ENCODE measurements at regions not wholly inside any gene's neighbourhood (a gene's known extent, or its start where the extent isn't known, plus 50 kb on each side); places are given as distances from the start of the nearest gene placed in this dataset.

DNA sequence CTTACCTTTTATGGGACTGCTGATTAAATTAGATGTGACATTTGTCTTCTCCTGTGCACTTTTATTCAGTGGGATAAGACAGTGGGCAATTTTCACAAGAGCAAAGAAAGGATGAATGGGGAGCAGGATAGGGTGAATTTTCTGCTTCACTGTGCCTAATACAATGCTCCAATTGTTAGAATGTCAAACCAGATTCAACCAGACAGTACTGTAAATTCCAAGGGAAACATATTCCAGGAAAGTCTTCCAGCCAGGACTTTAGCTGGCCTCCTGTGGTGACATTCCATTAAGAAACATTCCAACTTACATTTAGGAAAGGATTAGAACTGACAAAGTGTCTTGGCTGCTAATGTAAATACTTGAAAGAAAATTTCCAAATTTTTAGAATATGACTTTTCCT lies 100.1 kb upstream of the PROK2 start:
- no peaks in the 10 kb centered on the region for H3K4me1 ChIP-seq (ENCODE audit: control insufficient read depth, insufficient read depth, low read length)

GRCh38 chr3:71881732-71882131 lies 96.8 kb upstream of the PROK2 start:
- no peak for DNase-seq (ENCODE audit: low read depth in 4 of 6, low spot score in 6 of 6)
- Histone ChIP-seq H3K9me3 (ENCODE audit: control insufficient read depth, insufficient read depth, low read length) (no peaks in the 10 kb centered on the region), H3K36me3 (ENCODE audit: control insufficient read depth, insufficient read depth, low read length) (no peaks in the 10 kb centered on the region), H3K4me1 (ENCODE audit: control insufficient read depth, insufficient read depth, low read length) (no peaks in the 10 kb centered on the region), H3K27me3 (ENCODE audit: control insufficient read depth, insufficient read depth, low read length) (no peaks in the 10 kb centered on the region), H3K27ac (ENCODE audit: low read depth, low read length) (no peak overlapping the region), H3K4me3 (ENCODE audit: low read depth, low read length) (no peak overlapping the region)
- 71% methylated on average over 1 of the region's 2 CpGs for WGBS (ENCODE audit: insufficient coverage)

More for the DNA sequence above, 100.1 kb upstream of the PROK2 start:
- Histone ChIP-seq H3K4me3 (ENCODE audit: low read depth, low read length) (no peak overlapping the region), H3K27ac (ENCODE audit: low read depth, low read length) (no peak overlapping the region), H3K9me3 (ENCODE audit: control insufficient read depth, insufficient read depth, low read length) (no peaks in the 10 kb centered on the region), H3K27me3 (ENCODE audit: control insufficient read depth, insufficient read depth, low read length) (no peaks in the 10 kb centered on the region), H3K36me3 (ENCODE audit: control insufficient read depth, insufficient read depth, low read length) (no peaks in the 10 kb centered on the region)
- DNase-seq (ENCODE audit: low read depth in 4 of 6, low spot score in 6 of 6) = peak in 3 of 6 donors; percentile 13 to 51 (median 46)

- H3K4me3 ChIP-seq (ENCODE audit: low read depth, low read length) = no peak overlapping the region
- no peak for DNase-seq (ENCODE audit: low read depth in 4 of 6, low spot score in 6 of 6)
- H3K36me3 ChIP-seq (ENCODE audit: control insufficient read depth, insufficient read depth, low read length) = no peaks in the 10 kb centered on the region
- no peaks in the 10 kb centered on the region for H3K4me1 ChIP-seq (ENCODE audit: control insufficient read depth, insufficient read depth, low read length)
- no peaks in the 10 kb centered on the region for H3K27me3 ChIP-seq (ENCODE audit: control insufficient read depth, insufficient read depth, low read length)
- no CpG with 5 or more reads among the region's 2 CpGs for WGBS (ENCODE audit: insufficient coverage)
- H3K27ac ChIP-seq (ENCODE audit: low read depth, low read length) = no peak overlapping the region
- no peaks in the 10 kb centered on the region for H3K9me3 ChIP-seq (ENCODE audit: control insufficient read depth, insufficient read depth, low read length)
Measured at GRCh38 chr3:71881041-71881440, 96.1 kb upstream of the PROK2 start.

GRCh38 chr3:71879089-71879488 lies 94.1 kb upstream of the PROK2 start:
- H3K9me3 ChIP-seq (ENCODE audit: control insufficient read depth, insufficient read depth, low read length) = no peaks in the 10 kb centered on the region
- 47% methylated on average over 2 of the region's 9 CpGs for WGBS (ENCODE audit: insufficient coverage)
- H3K27me3 ChIP-seq (ENCODE audit: control insufficient read depth, insufficient read depth, low read length) = no peaks in the 10 kb centered on the region
- DNase-seq (ENCODE audit: low read depth in 4 of 6, low spot score in 6 of 6) = peak in 1 of 6 donors; percentile 24
- H3K4me3 ChIP-seq (ENCODE audit: low read depth, low read length) = no peak overlapping the region
- H3K4me1 ChIP-seq (ENCODE audit: control insufficient read depth, insufficient read depth, low read length) = peaks cover 7% of the 10 kb centered on the region
- H3K36me3 ChIP-seq (ENCODE audit: control insufficient read depth, insufficient read depth, low read length) = no peaks in the 10 kb centered on the region
- H3K27ac ChIP-seq (ENCODE audit: low read depth, low read length) = no peak overlapping the region

DNA sequence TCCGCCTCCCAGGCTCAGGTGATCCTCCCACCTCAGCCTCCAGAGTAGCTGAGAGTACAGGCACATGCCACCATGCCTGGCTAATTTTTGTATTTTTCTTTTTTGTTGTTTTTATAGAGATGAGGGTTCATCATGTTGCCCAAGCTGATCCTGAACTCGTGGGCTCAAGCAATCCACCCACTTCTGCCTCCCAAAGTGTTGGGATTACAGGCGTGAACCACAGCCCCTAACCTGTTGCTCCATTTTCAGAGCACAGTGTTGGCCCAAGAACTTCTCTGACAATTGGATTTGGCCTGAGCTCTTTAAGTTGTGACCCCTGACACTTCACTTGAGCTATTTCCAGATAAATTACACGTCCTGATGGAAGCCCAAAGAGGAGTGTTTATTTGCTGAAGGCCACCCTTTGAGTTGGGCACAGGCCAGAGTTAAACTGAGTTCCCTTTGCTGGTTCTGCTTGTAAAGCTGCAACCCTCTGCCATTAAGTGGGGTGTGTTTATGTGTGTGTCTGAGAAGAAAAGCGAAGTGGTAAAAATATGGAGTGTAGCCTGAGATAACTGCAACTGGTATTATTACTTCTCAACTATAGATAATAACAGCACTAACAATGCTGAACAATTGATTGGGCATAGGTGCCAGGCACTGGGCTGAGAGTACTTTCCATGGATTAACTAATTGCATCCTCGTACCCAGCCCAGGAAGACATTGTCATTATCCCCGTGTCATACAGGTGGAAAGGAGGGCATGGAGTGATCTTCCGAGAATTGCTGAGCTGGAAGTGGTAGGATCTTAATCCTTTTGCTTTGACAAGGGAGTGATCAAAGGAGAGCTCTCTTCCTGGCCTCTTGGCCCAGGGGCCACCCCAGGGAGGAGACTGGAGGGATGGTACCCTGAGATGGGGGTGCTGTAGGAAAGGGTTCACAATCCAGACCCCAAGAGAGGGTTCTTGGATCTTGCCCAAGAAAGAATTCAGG lies 91.5 kb upstream of the PROK2 start:
- DNase-seq (ENCODE audit: low read depth in 4 of 6, low spot score in 6 of 6) = peak in 1 of 6 donors; percentile 52
- 80% methylated on average over 7 of the region's 8 CpGs for WGBS (ENCODE audit: insufficient coverage)
- H3K4me1 ChIP-seq (ENCODE audit: control insufficient read depth, insufficient read depth, low read length) = peaks cover 7% of the 10 kb centered on the region

GRCh38 chr3:71875461-71875947 lies 90.6 kb upstream of the PROK2 start:
- no peaks in the 10 kb centered on the region for H3K9me3 ChIP-seq (ENCODE audit: control insufficient read depth, insufficient read depth, low read length)
- WGBS (ENCODE audit: insufficient coverage) = 45% methylated on average over 2 of the region's 4 CpGs
- H3K4me1 ChIP-seq (ENCODE audit: control insufficient read depth, insufficient read depth, low read length) = peaks cover 7% of the 10 kb centered on the region
- H3K36me3 ChIP-seq (ENCODE audit: control insufficient read depth, insufficient read depth, low read length) = no peaks in the 10 kb centered on the region
- no peak overlapping the region for H3K4me3 ChIP-seq (ENCODE audit: low read depth, low read length)
- H3K27ac ChIP-seq (ENCODE audit: low read depth, low read length) = no peak overlapping the region
- H3K27me3 ChIP-seq (ENCODE audit: control insufficient read depth, insufficient read depth, low read length) = no peaks in the 10 kb centered on the region
- peak; percentile 62 to 93 (median 65) for DNase-seq (ENCODE audit: low read depth in 4 of 6, low spot score in 6 of 6)

More for the DNA sequence above, 91.5 kb upstream of the PROK2 start:
- Histone ChIP-seq H3K9me3 (ENCODE audit: control insufficient read depth, insufficient read depth, low read length) (no peaks in the 10 kb centered on the region), H3K36me3 (ENCODE audit: control insufficient read depth, insufficient read depth, low read length) (no peaks in the 10 kb centered on the region), H3K4me3 (ENCODE audit: low read depth, low read length) (no peak overlapping the region), H3K27me3 (ENCODE audit: control insufficient read depth, insufficient read depth, low read length) (no peaks in the 10 kb centered on the region), H3K27ac (ENCODE audit: low read depth, low read length) (no peak overlapping the region)

DNA sequence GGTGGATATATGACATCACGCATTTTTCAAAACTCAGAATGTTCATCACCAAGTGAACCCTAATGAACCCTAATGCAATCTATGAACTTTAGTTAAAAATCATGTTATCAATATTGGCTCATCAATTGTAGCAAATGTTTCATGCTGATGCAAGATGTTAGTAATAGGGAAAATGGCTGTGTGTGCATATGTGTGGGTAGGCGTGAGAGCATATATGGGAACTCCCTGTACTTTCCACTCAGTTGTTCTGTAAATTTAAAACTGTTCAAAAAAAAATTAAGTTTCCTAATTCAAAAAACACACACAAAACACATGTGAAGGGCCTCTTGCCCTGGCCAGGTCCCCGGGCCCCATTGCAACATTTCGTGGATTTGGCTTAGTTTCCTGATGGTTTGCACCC lies 89.7 kb upstream of the PROK2 start:
- peaks cover 7% of the 10 kb centered on the region for H3K4me1 ChIP-seq (ENCODE audit: control insufficient read depth, insufficient read depth, low read length)
- H3K4me3 ChIP-seq (ENCODE audit: low read depth, low read length) = no peak overlapping the region
- 86% methylated on average over 2 of the region's 4 CpGs for WGBS (ENCODE audit: insufficient coverage)
- H3K9me3 ChIP-seq (ENCODE audit: control insufficient read depth, insufficient read depth, low read length) = no peaks in the 10 kb centered on the region
- DNase-seq (ENCODE audit: low read depth in 4 of 6, low spot score in 6 of 6) = no peak
- H3K36me3 ChIP-seq (ENCODE audit: control insufficient read depth, insufficient read depth, low read length) = no peaks in the 10 kb centered on the region
- no peak overlapping the region for H3K27ac ChIP-seq (ENCODE audit: low read depth, low read length)
- H3K27me3 ChIP-seq (ENCODE audit: control insufficient read depth, insufficient read depth, low read length) = no peaks in the 10 kb centered on the region

DNA sequence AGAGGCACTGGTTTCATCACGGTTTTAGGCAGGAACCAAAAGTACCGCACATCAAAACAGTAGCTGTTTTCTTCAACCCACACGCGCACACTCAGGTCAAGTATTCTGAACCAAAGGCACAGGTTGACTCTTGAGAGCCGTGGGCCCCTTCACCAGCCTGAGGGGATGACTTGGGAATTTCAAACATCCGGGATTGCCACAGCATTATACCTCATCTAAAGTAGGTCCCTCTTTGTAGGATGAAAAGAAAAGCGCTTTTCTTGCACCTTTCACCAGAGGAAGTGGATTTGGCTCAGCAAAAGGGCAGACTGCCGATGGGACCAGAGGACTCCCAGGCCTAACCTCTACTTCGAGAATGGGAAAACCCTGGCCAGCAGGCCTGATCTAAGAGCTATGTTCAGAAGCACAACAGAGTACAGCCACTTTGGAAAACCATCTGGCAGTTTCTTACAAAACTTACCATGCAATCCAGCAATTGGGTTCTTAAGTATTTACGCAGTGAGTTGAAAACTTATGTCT lies 88.2 kb upstream of the PROK2 start:
- Histone ChIP-seq H3K27me3 (ENCODE audit: control insufficient read depth, insufficient read depth, low read length) (no peaks in the 10 kb centered on the region), H3K4me1 (ENCODE audit: control insufficient read depth, insufficient read depth, low read length) (peaks cover 7% of the 10 kb centered on the region), H3K4me3 (ENCODE audit: low read depth, low read length) (no peak overlapping the region), H3K9me3 (ENCODE audit: control insufficient read depth, insufficient read depth, low read length) (no peaks in the 10 kb centered on the region), H3K36me3 (ENCODE audit: control insufficient read depth, insufficient read depth, low read length) (no peaks in the 10 kb centered on the region), H3K27ac (ENCODE audit: low read depth, low read length) (no peak overlapping the region)
- 86% methylated on average over 7 of the region's 10 CpGs for WGBS (ENCODE audit: insufficient coverage)
- no peak for DNase-seq (ENCODE audit: low read depth in 4 of 6, low spot score in 6 of 6)

DNA sequence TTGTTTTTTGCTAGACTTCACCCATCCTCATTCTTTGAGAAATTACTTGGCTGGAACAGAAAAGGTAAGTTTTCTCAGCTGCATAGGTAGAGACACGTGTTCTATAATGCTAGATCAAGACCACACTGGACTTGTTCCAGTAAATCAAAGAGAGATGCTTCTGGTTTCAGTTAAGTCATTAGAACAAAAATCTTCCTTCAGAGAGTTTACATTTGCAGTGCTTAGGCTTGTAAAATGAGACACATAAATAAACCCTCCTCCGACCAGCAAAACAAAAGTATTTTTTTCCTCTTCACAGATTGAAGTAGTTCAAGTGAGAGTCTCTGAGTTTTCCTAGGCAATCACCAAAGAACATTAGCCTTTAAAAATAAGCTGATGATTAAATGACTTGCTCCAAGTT lies 87.3 kb upstream of the PROK2 start:
- Histone ChIP-seq H3K36me3 (ENCODE audit: control insufficient read depth, insufficient read depth, low read length) (no peaks in the 10 kb centered on the region), H3K27me3 (ENCODE audit: control insufficient read depth, insufficient read depth, low read length) (no peaks in the 10 kb centered on the region), H3K27ac (ENCODE audit: low read depth, low read length) (no peak overlapping the region), H3K9me3 (ENCODE audit: control insufficient read depth, insufficient read depth, low read length) (no peaks in the 10 kb centered on the region), H3K4me1 (ENCODE audit: control insufficient read depth, insufficient read depth, low read length) (peaks cover 7% of the 10 kb centered on the region), H3K4me3 (ENCODE audit: low read depth, low read length) (no peak overlapping the region)
- no CpG with 5 or more reads among the region's 2 CpGs for WGBS (ENCODE audit: insufficient coverage)
- DNase-seq (ENCODE audit: low read depth in 4 of 6, low spot score in 6 of 6) = no peak
